Fibroblast of lung (primary cell): ENCODE measurements at regions not wholly inside any gene's neighbourhood (a gene's known extent, or its start where the extent isn't known, plus 50 kb on each side); places are given as distances from the start of the nearest gene placed in this dataset.

Experiments used
- DNase-seq, 2 donors: peaks; one replicate each; pipeline versions ENCODE4 v3.0.0 to v3.0.0-alpha.2; 2010; ENCODE audit warnings: low read depth in 2 of 2
- H2AFZ ChIP-seq: 2 replicates; pipeline ENCODE4 v1.5.1; 2012; ENCODE audit warnings: low read length, control low read depth, inconsistent platforms
- H3K27ac ChIP-seq: 2 replicates; pipeline ENCODE4 v1.5.1; 2011; ENCODE audit warnings: low read length, control low read depth; ENCODE audit not compliant: insufficient read depth
- H3K27me3 ChIP-seq: 2 replicates; pipeline ENCODE4 v1.5.1; 2011; ENCODE audit warnings: mild to moderate bottlenecking, low read length; ENCODE audit not compliant: control insufficient read depth, insufficient read depth
- H3K36me3 ChIP-seq: 2 replicates; pipeline ENCODE4 v1.5.1; 2011; ENCODE audit warnings: low read length; ENCODE audit not compliant: control insufficient read depth, insufficient read depth
- H3K4me1 ChIP-seq: 2 replicates; pipeline ENCODE4 v1.5.1; 2011; ENCODE audit warnings: low read length; ENCODE audit not compliant: control insufficient read depth, insufficient read depth; ENCODE audit errors: extremely low read depth
- H3K4me2 ChIP-seq: 2 replicates; pipeline ENCODE4 v1.5.1; 2011; ENCODE audit warnings: low read length, control low read depth; ENCODE audit not compliant: insufficient read depth; ENCODE audit errors: extremely low read depth
- H3K4me3 ChIP-seq, 4 experiments: fragments of 200-600 bp in 1 of 4; sonication (generic) in 1 of 4; replicated peaks in 1 of 4; 2 replicates each; pipeline ENCODE4 v1.5.1; 2011 to 2016; ENCODE audit warnings: low read length in 4 of 4, low read depth in 3 of 4, mild to moderate bottlenecking in 3 of 4, control low read depth in 2 of 4, inconsistent platforms in 1 of 4, mixed read lengths in 1 of 4; ENCODE audit not compliant: insufficient read depth in 1 of 4; ENCODE audit errors: control extremely low read depth in 1 of 4
- H3K79me2 ChIP-seq: 2 replicates; pipeline ENCODE4 v1.5.1; 2012; ENCODE audit warnings: mild to moderate bottlenecking, low read length, inconsistent platforms; ENCODE audit not compliant: control insufficient read depth, insufficient read depth
- H3K9ac ChIP-seq: 2 replicates; pipeline ENCODE4 v1.5.1; 2011; ENCODE audit warnings: mild to moderate bottlenecking, low read length, control low read depth; ENCODE audit not compliant: insufficient read depth
- H3K9me3 ChIP-seq: 2 replicates; pipeline ENCODE4 v1.5.1; 2012; ENCODE audit warnings: low read depth, low read length; ENCODE audit not compliant: control insufficient read depth, insufficient read depth
- H4K20me1 ChIP-seq: 2 replicates; pipeline ENCODE4 v1.5.1; 2011; ENCODE audit warnings: low read length; ENCODE audit not compliant: control insufficient read depth, insufficient read depth; ENCODE audit errors: extremely low read depth
- EZH2 ChIP-seq: IDR thresholded peaks from 2 replicates; pipeline ENCODE4 v1.5.1; 2012; ENCODE audit warnings: low read length, control low read depth, mild to moderate bottlenecking; ENCODE audit errors: missing control alignments
- TF ChIP-seq, protein P1 (sequence below), 2 donors: IDR thresholded peaks in 1 of 2; conservative IDR thresholded peaks in 1 of 2; 1 replicate in 1 of 2; 2 replicates in 1 of 2; pipeline ENCODE4 v1.5.1; 2011 to 2012; ENCODE audit warnings: low read length in 2 of 2, control low read depth in 1 of 2, inconsistent platforms in 1 of 2, low read depth in 1 of 2, mild to moderate bottlenecking in 1 of 2

DNA sequence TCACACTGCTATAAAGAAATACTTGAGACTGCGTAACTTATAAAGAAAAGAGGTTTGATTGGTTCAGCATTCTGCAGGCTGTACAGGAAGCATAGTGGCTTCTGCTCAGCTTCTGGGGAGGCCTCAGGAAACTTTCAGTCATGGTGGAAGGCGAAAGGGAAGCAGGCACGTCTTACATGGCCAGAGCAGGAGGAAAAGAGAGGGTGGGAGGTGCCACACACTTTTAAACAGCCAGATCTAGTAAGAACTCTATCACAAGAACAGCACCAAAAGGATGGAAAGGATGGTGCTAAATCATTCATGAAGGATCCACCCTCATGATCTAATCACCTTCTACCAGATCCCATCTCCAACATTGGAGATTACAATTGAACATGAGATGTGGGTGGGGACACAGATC is 145.5 kb upstream of the OSR1 start:
- no peaks in the 10 kb centered on the region for H3K9me3 ChIP-seq
- no peak overlapping the region for H3K27ac ChIP-seq
- no peak overlapping the region for H2AFZ ChIP-seq
- H3K4me3 ChIP-seq, result no peak overlapping the region
- no peaks in the 10 kb centered on the region for H3K4me1 ChIP-seq
- no peak overlapping the region for H3K4me2 ChIP-seq
- H3K79me2 ChIP-seq, result no peaks in the 10 kb centered on the region
- DNase-seq, result no peak
- no peaks in the 10 kb centered on the region for H3K36me3 ChIP-seq
- H3K9ac ChIP-seq, result no peak overlapping the region
- H4K20me1 ChIP-seq, result no peaks in the 10 kb centered on the region
- TF ChIP-seq, protein P1, sequence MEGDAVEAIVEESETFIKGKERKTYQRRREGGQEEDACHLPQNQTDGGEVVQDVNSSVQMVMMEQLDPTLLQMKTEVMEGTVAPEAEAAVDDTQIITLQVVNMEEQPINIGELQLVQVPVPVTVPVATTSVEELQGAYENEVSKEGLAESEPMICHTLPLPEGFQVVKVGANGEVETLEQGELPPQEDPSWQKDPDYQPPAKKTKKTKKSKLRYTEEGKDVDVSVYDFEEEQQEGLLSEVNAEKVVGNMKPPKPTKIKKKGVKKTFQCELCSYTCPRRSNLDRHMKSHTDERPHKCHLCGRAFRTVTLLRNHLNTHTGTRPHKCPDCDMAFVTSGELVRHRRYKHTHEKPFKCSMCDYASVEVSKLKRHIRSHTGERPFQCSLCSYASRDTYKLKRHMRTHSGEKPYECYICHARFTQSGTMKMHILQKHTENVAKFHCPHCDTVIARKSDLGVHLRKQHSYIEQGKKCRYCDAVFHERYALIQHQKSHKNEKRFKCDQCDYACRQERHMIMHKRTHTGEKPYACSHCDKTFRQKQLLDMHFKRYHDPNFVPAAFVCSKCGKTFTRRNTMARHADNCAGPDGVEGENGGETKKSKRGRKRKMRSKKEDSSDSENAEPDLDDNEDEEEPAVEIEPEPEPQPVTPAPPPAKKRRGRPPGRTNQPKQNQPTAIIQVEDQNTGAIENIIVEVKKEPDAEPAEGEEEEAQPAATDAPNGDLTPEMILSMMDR (conservative IDR thresholded peaks at IDR 0.05 in 1 of 2, IDR thresholded peaks at IDR 0.05 in 1 of 2; ENCODE audit: low read depth in 1 of 2, low read length in 2 of 2), result no peak
- no peak for TF ChIP-seq EZH2
- no peaks in the 10 kb centered on the region for H3K27me3 ChIP-seq

DNA sequence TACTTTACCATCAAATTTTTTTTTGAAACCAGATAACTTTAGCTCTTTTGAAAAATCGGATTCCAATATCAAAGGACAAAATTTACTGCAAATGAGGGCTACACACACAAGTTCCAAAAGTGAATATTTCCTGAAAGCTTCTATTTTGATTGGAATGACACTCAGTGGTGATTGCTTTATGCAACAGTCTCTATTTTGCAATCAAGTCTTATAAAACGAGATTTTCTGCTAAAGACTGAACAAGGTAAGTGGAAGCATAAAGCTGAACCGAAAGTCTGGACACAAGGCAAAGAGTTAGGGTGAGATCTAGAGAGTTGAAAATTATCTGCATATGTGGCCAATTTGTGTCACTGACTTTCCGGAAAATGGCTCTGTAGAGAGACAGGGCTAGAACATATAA is 145.0 kb upstream of the OSR1 start:
- Histone ChIP-seq H3K9me3 (no peaks in the 10 kb centered on the region), H3K4me3 (no peak overlapping the region), H3K27me3 (no peaks in the 10 kb centered on the region), H3K4me2 (no peak overlapping the region), H3K79me2 (no peaks in the 10 kb centered on the region), H3K9ac (no peak overlapping the region), H3K36me3 (no peaks in the 10 kb centered on the region), H4K20me1 (no peaks in the 10 kb centered on the region), H2AFZ (no peak overlapping the region), H3K27ac (no peak overlapping the region), H3K4me1 (no peaks in the 10 kb centered on the region)
- DNase-seq, result no peak
- TF ChIP-seq EZH2, result no peak
- TF ChIP-seq, protein P1 (conservative IDR thresholded peaks at IDR 0.05 in 1 of 2, IDR thresholded peaks at IDR 0.05 in 1 of 2; ENCODE audit: low read depth in 1 of 2, low read length in 2 of 2), result no peak

DNA sequence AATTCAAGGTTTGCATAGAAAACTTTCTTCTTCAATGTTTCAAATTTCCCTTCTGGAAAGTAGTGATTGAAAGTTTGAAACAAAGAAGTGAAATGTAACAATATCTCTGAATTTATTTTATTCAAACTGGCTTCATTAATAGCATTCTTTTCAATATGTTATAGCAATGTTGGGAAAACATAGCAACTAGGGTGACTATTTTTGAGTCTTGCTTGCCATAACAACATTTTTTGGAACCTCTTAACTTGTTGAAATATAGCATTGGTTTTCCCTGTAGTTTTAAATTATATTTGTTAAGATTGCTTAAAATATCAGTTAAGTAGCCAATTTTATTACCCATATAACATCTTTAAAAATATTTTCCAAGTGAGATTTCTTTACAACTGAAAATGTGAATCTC is 141.7 kb upstream of the OSR1 start:
- Histone ChIP-seq H3K9ac (no peak overlapping the region), H3K27me3 (no peaks in the 10 kb centered on the region), H4K20me1 (no peaks in the 10 kb centered on the region), H3K4me1 (no peaks in the 10 kb centered on the region), H3K79me2 (no peaks in the 10 kb centered on the region), H3K36me3 (no peaks in the 10 kb centered on the region), H2AFZ (no peak overlapping the region), H3K4me3 (no peak overlapping the region), H3K9me3 (no peaks in the 10 kb centered on the region), H3K4me2 (no peak overlapping the region), H3K27ac (no peak overlapping the region)
- DNase-seq, result no peak
- TF ChIP-seq, protein P1 (conservative IDR thresholded peaks at IDR 0.05 in 1 of 2, IDR thresholded peaks at IDR 0.05 in 1 of 2; ENCODE audit: low read depth in 1 of 2, low read length in 2 of 2), result no peak
- TF ChIP-seq EZH2, result no peak
